ENCODE measurements at regions not wholly inside any gene's neighbourhood (a gene's known extent, or its start where the extent isn't known, plus 50 kb on each side); places are given as distances from the start of the nearest gene placed in this dataset.
"Not testable (repeated sequence)": the region's sequence is repeated elsewhere in the genome, so short reads cannot be mapped to it uniquely, and the experiment has no call there.

DNA sequence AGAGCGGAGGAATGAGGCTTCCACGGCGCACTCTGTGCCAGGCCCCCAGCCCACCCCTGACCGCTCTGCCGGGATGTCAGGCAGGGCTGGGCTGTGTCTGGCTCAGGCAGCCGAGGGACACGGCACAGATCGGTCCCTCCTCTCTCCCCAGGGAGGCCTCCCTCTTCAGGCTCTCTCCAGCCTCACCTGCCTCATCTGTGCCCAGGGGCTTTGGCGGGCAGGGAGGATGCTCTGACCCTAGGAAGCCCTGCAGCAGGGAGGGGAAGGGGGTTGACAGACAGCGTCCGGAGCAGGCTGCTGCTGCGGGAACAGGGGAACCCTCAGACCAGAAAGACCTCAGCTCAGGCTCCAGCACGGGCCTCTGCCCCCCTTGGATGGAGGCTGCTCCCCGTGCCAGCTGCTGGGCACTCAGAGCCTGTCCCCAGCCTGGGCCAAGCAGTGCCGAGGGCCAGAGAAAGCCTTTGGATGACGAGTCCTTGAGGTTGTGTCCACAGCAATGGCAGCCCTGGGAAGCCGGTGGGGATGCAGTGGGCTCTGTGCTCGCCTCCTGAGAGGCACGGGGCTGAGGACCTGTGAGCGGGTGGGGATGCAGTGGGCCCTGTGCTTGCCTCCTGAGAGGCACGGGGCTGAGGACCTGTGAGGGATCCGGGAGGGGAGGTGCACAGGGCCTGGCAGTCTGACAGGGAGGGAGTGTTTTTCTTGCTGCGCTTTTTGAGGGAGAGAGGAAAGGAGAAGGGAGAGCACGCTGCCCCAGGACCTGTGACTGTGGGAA lies 66.9 kb downstream of the FOXL3 start:
- DNase-seq, result no peak

GRCh38 chr7:357531-358209 lies 67.7 kb downstream of the FOXL3 start:
- no peak for DNase-seq

- no peak for DNase-seq
These were observed 68.4 kb downstream of the FOXL3 start for GRCh38 chr7:358352-358751.

- DNase-seq, result no peak
These were observed 69.3 kb downstream of the FOXL3 start for GRCh38 chr7:359226-359765.

DNA sequence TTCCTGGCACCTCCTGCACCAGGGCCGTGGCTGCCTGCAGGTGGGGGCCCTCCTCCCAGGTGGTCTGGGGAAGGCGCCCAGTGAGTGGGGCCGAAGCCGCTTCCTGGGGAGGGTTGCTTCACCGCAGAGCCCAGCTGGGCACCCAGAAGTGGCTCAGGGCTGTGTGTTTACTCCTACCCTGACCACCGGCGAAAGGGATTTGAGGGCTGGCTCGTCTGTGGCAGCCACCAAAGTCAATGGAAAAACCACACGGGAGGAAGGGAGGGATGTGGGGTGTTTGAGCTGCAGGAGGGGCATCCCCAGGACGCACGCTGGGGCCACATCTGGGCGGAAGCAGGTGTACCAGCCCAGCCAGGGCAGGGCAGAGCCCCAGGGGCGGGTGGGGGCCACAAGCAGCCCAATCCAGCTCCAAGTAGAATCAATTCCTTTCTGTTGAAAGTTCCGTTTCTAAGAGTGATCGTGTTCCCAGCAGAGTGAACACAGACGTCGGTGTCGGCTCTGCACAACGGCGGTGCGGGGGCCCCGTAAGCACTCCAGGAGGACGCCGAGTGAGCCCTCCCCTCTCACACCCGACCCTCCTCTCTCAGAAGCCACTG lies 69.9 kb downstream of the FOXL3 start:
- DNase-seq, result no peak

GRCh38 chr7:360454-361100 lies 70.6 kb downstream of the FOXL3 start:
- no peak for DNase-seq

- not testable (repeated sequence) for DNase-seq
These were observed 71.2 kb downstream of the FOXL3 start for GRCh38 chr7:361182-361581.

DNA sequence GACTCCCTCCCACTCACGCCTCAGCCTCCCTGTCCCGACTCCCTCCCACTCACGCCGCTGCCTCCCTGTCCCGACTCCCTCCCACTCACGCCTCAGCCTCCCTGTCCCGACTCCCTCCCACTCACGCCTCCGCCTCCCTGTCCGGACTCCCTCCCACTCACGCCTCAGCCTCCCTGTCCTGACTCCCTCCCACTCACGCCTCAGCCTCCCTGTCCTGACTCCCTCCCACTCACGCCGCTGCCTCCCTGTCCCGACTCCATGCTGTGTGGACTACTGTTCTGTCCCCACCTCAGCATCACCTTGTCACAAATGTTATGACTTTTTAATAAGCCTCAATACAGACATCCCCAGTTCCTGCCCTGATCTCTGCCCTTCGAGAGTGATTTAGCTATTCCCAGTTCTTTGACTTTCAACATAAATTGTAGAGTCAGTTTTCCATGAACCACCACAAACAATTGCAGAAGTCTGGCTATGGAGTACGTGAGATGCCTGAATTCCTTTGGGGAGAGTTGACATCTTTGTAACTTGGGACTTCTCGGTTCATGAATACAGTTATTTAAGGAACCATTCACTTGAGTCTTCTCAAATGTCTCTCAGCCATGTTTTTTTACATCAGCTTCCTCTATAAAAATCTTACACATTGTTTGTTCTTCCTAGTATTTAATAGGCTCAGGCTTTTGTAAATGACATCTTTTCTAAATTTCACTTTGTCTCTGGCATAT lies 71.9 kb downstream of the FOXL3 start:
- no peak for DNase-seq

GRCh38 chr7:362402-363096 lies 72.6 kb downstream of the FOXL3 start:
- no peak for DNase-seq

DNA sequence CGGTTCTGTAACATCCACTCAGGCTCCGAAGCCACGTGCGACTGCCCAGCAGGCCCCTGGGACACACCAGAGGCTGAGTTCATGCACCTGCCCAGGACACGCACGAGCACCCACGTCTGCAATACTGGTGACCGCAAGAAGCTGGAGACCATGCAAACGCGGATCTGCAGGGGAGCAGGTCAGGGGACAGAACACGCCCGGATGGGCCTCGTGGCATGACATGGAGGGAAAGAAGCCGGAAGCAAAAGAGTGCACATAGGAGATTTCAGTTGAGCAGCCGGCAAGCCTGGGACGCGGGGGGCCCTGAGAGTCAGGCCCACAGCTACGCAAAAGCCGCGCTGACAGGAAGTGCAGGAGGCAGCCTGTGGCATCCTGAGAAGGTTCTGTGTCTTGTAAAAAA lies 73.7 kb downstream of the FOXL3 start:
- DNase-seq, result no peak

DNA sequence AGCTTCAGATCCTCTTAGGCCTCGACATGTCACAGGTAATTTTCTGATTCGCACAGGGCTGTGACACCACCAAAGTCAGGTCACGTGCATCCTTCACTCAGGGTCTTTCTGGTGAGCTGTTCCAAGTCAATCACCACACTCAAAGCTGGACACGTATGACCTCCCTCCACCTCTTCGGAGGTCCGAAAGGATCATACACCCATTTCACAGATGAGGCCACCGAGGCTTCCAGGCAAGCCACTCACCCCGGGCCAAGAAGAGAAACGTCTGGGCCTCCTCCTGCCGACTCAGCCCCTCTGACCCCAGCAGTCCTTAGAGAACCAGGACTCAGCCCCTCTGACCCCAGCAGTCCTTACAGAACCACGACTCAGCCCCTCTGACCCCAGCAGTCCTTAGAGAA lies 74.6 kb downstream of the FOXL3 start:
- no peak for DNase-seq

DNA sequence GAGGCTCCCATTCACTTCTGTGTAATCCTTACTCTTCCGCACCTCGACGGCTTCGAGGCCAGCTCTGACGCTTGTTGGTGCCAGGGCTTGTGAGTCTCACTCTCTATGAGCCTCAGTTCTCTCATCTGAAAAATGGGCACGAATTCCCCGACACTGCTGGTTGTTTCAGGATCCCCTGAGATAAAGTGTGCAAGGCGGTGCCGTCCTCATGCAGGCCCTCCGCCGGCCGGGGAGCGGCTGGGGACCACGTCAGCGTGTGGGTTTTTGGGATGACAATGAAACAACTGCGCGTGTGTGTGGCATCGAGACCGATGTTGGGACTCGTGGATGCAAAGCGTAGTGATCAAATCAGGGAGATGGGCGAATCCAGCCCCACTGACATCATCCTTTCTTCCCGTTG lies 75.6 kb downstream of the FOXL3 start:
- no peak for DNase-seq

DNA sequence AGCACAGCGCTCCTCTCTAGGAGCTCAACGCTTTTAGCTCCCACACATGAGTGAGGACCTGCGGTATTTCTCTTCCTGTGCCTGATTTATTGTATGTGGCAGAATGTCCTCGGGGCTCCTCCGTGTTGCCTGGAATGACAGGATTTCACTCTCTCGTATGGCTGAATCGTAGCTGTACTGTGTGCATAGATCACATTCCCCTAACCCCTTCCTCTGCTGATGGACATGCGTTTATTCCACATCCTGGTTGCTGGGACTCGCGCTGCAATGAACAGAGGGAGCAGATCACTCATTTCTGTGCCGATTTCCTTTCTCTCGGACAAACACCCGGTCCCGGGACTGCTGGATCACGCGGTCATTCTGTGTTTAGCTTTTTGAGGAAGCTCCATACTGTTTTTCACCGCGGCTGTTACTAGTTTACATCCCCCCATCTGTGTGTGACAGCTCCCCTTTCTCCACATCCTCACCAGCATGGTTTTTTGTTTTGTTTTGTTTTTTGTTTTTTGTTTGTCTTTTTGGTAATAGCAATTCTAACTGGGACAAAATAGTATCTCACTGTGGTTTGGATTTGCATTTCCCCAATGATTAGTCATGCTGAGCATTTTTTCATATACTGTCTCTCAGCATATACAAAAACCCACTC lies 76.3 kb downstream of the FOXL3 start:
- DNase-seq, result peak; percentile 21 to 23

DNA sequence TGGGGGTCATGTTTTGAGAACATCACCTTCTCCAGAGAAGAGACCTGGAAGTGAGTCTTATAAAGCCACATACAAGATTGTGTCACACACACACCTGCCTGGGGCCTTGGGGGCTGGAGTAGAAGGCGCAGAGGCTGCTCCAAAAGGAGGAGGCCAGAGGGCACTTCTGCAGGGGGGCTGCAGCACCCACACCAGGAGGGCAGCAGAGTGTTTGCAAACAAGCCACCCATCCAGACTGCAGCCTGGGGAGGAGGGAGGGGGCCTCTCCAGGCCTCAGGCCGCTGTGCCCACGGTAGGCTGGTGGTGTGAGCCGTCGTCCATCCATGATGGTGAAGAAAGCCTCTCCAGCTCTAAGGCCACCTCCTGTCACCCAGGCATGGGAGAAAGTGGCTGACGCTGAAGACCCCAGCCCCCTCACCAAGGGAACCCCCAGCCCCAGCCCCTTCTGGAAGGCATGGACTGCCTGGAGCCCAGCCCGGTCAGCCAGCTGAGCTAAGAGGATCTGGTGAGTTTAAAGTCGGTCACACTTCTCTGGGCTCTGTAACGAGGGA lies 77.5 kb downstream of the FOXL3 start:
- DNase-seq, result no peak

DNA sequence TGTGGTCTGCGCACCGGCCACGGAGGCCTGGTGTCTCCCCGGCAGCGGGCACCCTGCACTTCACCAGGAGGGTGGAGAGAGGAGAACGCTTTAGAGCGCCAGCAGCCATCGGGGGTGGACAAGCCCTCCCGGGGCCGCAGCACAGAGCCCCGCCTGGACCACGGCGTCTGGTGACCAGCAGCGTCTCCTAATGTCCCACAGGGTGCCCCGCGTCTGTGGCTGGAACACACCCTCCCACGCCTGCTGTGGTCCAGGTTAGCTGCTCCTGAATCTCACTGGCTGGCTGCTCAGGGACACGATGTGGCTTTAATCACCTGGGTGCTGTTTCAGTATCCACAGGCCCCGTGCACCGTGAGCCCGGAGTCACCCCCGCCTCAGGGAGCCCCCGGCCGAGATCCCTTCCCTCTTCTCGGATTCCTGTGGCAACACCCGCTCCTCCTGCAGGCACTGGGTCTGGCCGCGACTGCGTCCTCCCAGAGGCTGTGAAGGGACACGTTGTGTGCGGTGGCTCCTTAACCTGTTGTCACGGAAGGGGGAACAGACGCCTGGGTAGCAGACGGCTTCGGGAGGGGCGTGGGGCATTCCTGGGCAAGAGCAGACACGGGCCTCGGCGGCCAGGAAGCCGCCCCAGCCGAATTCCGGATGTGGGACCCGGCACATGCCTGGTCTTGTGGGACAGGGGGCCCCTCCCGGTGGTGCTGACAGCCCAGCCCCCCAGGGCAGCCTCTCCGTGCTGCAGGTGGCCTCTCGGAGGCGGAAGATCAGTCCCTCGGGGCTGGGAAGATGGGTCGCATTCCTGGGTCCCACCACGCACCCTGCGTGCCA lies 78.9 kb downstream of the FOXL3 start:
- DNase-seq, result no peak

GRCh38 chr7:369476-370258 lies 79.7 kb downstream of the FOXL3 start:
- DNase-seq, result no peak

DNA sequence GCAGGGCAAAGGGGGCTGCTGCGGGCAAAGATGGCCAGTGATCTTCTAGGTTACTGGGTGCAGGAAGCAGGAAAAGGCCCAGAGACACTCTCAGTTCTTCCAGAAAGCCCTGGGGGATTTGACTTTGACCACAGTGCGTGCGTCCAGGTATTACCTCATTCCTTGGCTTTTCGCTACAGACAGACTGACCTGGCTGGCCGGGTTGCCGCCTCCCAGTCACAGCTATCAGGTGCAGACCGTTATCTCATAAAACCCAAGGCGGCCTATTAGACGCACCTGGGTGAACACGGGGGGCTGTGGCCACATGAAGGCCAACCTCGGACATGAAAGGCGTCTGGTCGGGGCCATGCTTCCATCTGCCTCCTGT lies 80.3 kb downstream of the FOXL3 start:
- no peak for DNase-seq

GRCh38 chr7:370775-371118 lies 80.8 kb downstream of the FOXL3 start:
- no peak for DNase-seq

- no peak for DNase-seq
These were observed 81.3 kb downstream of the FOXL3 start for GRCh38 chr7:371119-371778.

All from inflammatory macrophage treated with lipopolysaccharide for 1 hour (primary cell).